Ascending aorta (tissue), 2 donors: ENCODE measurements at regions not wholly inside any gene's neighbourhood (a gene's known extent, or its start where the extent isn't known, plus 50 kb on each side); places are given as distances from the start of the nearest gene placed in this dataset.

Source experiments
- DNase-seq, 2 donors: peaks; one replicate each; pipeline ENCODE4 v3.0.0-alpha.2; 2019; ENCODE audit warnings: low spot score in 2 of 2
- H3K27ac ChIP-seq, 2 donors: fragments of 200-600 bp; sonication (generic); one replicate each; pipeline ENCODE4 v1.5.1; 2016 to 2017; ENCODE audit warnings: mild to moderate bottlenecking in 1 of 2
- H3K27me3 ChIP-seq: fragments of 200-600 bp; sonication (generic); one replicate; pipeline ENCODE4 v1.5.1; 2017
- H3K36me3 ChIP-seq, 2 donors: fragments of 200-600 bp; sonication (generic); one replicate each; pipeline ENCODE4 v1.5.1; 2016
- H3K4me1 ChIP-seq, 2 donors: fragments of 200-600 bp; sonication (generic); one replicate each; pipeline ENCODE4 v1.5.1; 2016 to 2017; ENCODE audit warnings: mild to moderate bottlenecking in 1 of 2
- H3K4me3 ChIP-seq, 2 donors: fragments of 200-600 bp; sonication (generic); one replicate each; pipeline ENCODE4 v1.5.1; 2016 to 2017; ENCODE audit warnings: mild to moderate bottlenecking in 1 of 2
- H3K9me3 ChIP-seq, 2 donors: fragments of 200-600 bp; sonication (generic); one replicate each; pipeline ENCODE4 v1.5.1; 2016
- intact Hi-C: fragments of 100-400 bp; cut with DNase I; formaldehyde crosslinking; loops from one replicate; pipeline ENCODE4 v1.15.1; 2023
- TF ChIP-seq, protein P1 (sequence below), 3 experiments: fragments of 200-600 bp in 2 of 3; fragments of 450-650 bp in 1 of 3; sonication (generic) in 2 of 3; IDR thresholded peaks; one replicate each; pipeline ENCODE4 v1.5.1; 2016 to 2019; ENCODE audit warnings: antibody characterized with exemption in 3 of 3, mild to moderate bottlenecking in 1 of 3, moderate library complexity in 1 of 3

GRCh38 chr18:37956902-37957301, 391.3 kb upstream of the CELF4 start:
- Histone ChIP-seq H3K4me1 (no peaks in the 10 kb centered on the region), H3K27ac (no peak overlapping the region), H3K27me3 (no peaks in the 10 kb centered on the region), H3K36me3 (no peaks in the 10 kb centered on the region), H3K4me3 (no peak overlapping the region), H3K9me3 (no peaks in the 10 kb centered on the region)
- intact Hi-C loops = no loop called here
- TF ChIP-seq, protein P1, sequence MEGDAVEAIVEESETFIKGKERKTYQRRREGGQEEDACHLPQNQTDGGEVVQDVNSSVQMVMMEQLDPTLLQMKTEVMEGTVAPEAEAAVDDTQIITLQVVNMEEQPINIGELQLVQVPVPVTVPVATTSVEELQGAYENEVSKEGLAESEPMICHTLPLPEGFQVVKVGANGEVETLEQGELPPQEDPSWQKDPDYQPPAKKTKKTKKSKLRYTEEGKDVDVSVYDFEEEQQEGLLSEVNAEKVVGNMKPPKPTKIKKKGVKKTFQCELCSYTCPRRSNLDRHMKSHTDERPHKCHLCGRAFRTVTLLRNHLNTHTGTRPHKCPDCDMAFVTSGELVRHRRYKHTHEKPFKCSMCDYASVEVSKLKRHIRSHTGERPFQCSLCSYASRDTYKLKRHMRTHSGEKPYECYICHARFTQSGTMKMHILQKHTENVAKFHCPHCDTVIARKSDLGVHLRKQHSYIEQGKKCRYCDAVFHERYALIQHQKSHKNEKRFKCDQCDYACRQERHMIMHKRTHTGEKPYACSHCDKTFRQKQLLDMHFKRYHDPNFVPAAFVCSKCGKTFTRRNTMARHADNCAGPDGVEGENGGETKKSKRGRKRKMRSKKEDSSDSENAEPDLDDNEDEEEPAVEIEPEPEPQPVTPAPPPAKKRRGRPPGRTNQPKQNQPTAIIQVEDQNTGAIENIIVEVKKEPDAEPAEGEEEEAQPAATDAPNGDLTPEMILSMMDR (IDR thresholded peaks at IDR 0.05) = no peak
- DNase-seq = no peak

DNA sequence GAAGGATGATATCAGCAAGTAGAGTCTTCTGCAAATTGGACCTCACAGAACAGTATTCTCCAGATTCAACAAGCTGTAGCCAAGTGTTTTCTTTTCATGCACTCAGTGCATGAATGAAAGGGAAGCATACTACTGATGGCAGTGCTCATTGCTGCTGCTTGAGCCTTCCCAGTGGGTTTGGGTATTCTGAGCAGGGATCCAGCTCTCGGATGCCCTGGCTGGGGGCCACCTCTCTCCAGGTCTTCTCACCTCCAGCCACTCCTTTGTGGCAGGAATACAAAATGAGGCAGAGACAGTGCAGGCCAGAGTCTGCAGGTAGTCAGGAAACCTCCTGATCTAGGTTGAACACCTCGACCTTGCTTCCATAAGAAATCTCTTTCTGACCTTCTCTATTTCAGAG, 390.4 kb upstream of the CELF4 start:
- TF ChIP-seq, protein P1 (IDR thresholded peaks at IDR 0.05) = no peak
- Histone ChIP-seq H3K27ac (no peak overlapping the region), H3K4me1 (no peaks in the 10 kb centered on the region), H3K4me3 (no peak overlapping the region), H3K36me3 (no peaks in the 10 kb centered on the region), H3K9me3 (no peaks in the 10 kb centered on the region), H3K27me3 (no peaks in the 10 kb centered on the region)
- intact Hi-C loops = no loop called here
- DNase-seq = no peak

DNA sequence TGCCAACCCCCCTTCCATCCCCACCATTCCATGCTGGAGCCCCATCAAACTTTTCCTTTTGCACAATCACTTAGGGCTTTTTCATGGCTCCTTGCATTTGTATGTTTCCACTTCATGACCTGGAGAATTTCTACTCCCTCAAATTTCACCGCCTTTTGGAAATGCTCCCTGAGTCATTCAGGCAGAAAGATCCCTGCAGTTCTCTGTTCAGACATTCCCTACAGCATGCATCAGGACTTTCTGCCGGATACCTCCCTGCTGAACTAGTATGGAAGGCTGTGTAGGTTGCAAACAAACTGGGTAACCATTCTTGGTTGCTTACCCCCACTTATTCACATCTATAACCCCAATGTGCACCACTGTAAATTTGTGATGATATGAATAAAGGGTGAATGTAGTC, 389.6 kb upstream of the CELF4 start:
- Histone ChIP-seq H3K4me3 (no peak overlapping the region), H3K36me3 (no peaks in the 10 kb centered on the region), H3K27ac (no peak overlapping the region), H3K27me3 (no peaks in the 10 kb centered on the region), H3K4me1 (no peaks in the 10 kb centered on the region), H3K9me3 (no peaks in the 10 kb centered on the region)
- intact Hi-C loops = no loop called here
- no peak for DNase-seq
- TF ChIP-seq, protein P1 (IDR thresholded peaks at IDR 0.05) = no peak

DNA sequence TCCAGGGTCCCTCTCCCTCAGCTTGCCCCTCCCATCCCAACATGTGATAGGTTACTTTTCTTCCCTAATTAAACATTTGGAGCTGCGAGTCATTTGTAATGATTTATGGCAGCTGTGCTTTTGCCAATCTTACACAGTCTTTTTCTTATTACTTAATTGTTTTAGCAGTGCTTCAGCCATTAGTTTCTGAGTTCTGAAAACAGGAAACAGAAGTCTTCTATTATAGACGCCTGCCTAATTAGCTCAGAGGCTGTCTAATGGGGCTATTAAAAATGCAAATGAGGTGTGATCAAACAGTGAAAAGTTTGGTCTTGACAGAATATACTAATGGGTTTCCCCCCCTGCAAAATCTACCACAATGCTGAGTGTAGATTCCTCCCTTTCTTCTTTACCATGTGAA, 388.3 kb upstream of the CELF4 start:
- TF ChIP-seq, protein P1 (IDR thresholded peaks at IDR 0.05) = no peak
- Histone ChIP-seq H3K4me3 (no peak overlapping the region), H3K27me3 (no peaks in the 10 kb centered on the region), H3K4me1 (no peaks in the 10 kb centered on the region), H3K9me3 (no peaks in the 10 kb centered on the region), H3K27ac (no peak overlapping the region), H3K36me3 (no peaks in the 10 kb centered on the region)
- intact Hi-C loops = no loop called here
- DNase-seq = no peak

DNA sequence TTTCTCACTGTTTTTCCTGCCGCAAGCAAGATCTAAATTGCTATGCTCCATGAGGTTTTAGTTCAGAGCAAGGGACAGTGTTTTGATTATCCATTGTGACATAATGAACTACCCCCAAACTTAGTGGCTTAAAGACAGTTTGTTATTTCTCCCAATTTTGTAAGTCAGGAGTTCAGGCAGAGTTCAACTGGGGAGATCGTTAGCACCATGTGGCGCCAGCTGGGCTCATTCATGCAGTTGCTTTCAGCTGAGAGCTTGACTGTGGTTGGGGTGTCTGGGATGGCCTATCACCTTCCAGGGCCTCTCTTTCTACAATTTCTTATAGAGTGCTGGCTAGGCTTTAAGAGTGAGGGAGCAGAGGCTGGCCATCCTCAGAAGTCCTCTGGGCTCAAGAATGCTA, 382.9 kb upstream of the CELF4 start:
- Histone ChIP-seq H3K9me3 (no peaks in the 10 kb centered on the region), H3K36me3 (no peaks in the 10 kb centered on the region), H3K4me3 (no peak overlapping the region), H3K27ac (no peak overlapping the region), H3K4me1 (no peaks in the 10 kb centered on the region), H3K27me3 (no peaks in the 10 kb centered on the region)
- intact Hi-C loops = no loop called here
- no peak for DNase-seq
- TF ChIP-seq, protein P1 (IDR thresholded peaks at IDR 0.05) = no peak

- TF ChIP-seq, protein P1 (IDR thresholded peaks at IDR 0.05) = no peak
- Histone ChIP-seq H3K27ac (no peak overlapping the region), H3K4me1 (no peaks in the 10 kb centered on the region), H3K9me3 (no peaks in the 10 kb centered on the region), H3K36me3 (no peaks in the 10 kb centered on the region), H3K4me3 (no peak overlapping the region), H3K27me3 (no peaks in the 10 kb centered on the region)
- no peak for DNase-seq
- intact Hi-C loops = no loop called here
Measured at GRCh38 chr18:37946324-37946723, 380.7 kb upstream of the CELF4 start.
